GM21529 (cell line): ENCODE measurements at regions not wholly inside any gene's neighbourhood (a gene's known extent, or its start where the extent isn't known, plus 50 kb on each side); places are given as distances from the start of the nearest gene placed in this dataset.
"Not testable (repeated sequence)": the region's sequence is repeated elsewhere in the genome, so short reads cannot be mapped to it uniquely, and the experiment has no call there.

Experiments
- ATAC-seq: cut with Tn5 transposase; IDR thresholded peaks from one replicate; pipeline ENCODE4 v1.9.1; 2021; ENCODE audit not compliant: unreplicated experiment

GRCh38 chr1:214715126-214715525 lies 112.1 kb downstream of the CENPF start:
- ATAC-seq, result no peak

DNA sequence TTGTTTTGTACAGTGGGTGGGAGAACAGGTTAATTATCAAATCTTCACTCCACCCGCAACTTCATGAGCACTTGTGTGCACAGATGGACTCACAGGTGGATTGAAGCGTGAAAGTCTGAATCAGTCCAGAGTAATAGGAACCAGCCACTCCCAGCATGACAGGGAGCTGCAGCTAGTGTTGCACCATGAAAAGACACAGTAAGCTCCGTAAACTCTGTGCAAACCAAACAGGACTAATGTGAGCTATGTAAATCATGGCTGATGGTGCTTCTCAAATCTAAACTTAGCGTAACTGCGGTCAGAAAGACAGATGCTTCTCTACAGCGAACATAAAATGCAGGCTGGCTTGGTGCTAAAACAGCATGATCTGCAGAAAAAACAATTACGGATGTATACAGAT lies 114.4 kb downstream of the CENPF start:
- ATAC-seq, result no peak

DNA sequence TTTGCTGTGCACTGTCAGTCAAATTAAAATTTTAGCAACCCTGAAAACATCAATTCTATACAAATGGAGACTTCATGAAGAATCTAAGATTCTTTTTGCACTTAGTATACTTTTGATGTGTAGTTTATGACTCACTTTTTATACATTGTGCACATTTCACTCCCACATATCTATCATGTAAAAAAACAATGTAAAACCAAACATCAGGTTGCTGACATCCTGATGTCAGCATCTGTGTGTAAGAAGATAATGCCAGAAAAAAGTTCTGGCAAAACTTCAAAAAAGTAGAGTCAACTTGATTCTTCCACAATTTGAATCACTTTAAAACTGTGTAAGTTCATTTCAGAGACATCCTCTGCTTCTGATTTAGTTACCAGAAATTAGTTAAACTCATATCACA lies 115.7 kb downstream of the CENPF start:
- ATAC-seq, result no peak

GRCh38 chr1:214719207-214719606 lies 116.2 kb downstream of the CENPF start:
- ATAC-seq, result no peak

GRCh38 chr1:214720561-214720960 lies 117.6 kb downstream of the CENPF start:
- no peak for ATAC-seq

- ATAC-seq, result no peak
These were observed 124.3 kb downstream of the CENPF start for GRCh38 chr1:214727274-214727673.

DNA sequence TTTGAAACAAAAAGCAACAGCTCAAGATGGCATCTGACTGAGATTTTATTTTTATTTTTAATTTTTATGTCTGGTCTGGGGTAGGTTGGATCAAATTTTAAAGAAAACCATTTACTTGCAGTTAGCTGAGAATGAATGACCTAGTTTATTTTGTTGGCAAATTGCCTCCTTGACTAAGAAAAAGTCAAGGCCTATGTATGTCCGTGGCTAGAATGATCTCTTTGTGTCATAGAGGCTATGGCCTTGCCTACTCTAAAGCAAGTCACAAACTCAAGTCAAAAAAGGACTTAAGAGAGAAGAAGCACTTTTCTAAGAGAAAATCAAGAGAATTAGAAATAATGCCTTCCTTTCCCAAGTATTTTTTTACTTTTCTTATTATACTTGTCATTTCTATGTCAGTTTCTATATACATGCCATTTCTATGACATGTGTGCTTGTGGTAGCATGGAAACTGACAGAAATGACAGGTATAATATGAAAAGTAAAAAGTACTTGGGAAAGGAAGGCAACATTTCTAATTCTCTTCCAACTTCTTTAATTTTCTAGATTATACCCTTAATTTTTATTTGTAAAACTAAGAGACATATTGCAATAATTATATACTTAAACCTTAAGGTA lies 136.7 kb downstream of the CENPF start:
- ATAC-seq, result no peak

GRCh38 chr1:214740471-214740870 lies 137.5 kb downstream of the CENPF start:
- ATAC-seq, result no peak

DNA sequence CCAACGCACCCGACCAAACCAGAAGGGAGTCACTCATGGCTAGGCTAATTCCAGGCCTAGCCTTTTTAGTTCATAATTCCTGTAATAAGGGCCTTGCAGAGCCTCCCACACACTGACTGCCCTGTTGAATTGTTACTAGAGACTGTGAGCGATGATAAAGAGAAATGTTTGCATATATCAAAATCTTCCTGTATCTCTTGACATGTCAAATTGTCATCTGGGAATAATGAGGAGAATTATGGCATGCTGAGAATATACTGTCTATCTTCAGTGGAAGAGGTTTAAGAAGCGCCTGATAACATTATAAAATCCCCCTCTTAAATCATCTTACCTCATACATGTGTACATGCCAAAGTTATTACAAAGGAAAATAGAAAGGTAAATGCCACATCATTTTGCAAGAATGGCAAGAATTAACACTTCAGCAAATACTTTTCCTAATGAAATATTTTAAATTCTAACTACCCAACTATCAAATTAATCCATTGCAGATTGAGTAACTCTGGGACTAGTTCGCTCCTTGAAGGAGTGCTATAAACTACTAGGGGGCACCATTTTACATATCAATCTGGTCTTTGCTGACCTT lies 144.1 kb downstream of the CENPF start:
- no peak for ATAC-seq

DNA sequence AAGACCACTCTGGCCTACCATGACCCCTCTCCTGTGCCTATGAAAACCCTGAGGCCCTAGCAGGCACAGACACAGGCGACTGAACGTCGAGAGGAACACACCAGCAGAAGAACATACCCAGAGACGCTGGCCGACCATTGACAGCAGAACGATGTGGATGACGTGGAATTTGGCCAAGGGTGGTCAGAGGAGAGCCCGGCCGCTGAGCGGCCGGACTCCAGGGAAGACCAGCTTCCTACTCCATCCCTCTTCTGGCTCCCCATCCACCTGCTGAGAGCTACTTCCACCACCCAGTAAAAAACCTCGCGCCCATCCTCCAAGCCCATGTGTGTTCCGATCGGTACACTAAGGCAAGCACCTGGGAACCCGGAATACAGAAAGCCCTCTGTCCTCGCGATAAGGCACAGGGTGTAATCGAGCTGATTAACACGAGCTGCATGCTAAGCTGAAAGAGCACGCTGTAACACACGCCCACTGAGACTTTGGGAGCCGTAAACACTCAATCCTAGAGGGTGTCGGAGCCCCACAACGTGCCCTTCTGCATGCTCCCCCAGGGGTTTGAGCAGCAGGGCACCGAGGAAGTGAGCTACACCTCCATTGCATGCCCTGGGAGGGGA lies 150.3 kb downstream of the CENPF start:
- no peak for ATAC-seq

DNA sequence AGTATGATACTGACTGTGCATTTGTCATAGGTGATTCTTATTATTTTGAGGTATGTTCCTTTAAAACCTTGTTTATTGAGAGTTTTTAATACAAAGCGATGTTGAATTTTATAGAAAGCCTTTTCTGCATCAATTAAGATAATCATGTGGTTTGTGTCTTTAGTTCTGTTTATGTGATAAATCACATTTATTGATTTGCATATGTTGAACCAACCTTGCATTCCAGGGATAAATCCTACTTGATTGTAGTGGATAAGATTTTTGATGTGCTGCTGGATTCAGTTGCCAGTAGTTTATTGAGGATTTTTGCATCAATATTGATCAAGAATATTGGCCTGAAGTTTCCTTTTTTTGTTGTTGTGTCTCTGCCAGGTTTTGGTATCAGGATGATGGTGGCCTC lies 158.0 kb downstream of the CENPF start:
- no peak for ATAC-seq

- no peak for ATAC-seq
These were observed 159.9 kb downstream of the CENPF start for GRCh38 chr1:214762902-214763301.

GRCh38 chr1:214764502-214764901 lies 161.5 kb downstream of the CENPF start:
- no peak for ATAC-seq

DNA sequence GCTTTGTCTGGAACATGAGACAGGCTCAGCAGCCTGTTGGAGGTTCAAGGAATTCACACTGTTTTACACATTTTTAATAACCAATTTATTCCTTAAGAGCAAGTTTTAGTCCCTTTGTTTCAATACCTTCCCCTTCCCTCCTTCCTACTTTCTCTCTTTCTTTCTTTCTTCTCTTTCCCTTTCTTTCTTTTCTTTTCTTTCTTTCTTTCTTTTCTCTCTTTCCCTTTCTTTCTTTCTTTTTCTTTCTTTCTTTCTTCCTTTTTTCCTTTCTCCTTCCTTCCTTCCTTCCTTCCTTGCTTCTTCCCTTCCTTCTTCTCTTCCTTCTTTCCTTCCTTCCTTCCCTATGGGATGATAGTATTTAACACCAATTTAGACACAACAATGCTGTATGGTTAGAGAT lies 164.2 kb downstream of the CENPF start:
- no peak for ATAC-seq

GRCh38 chr1:214769666-214770065 lies 166.7 kb downstream of the CENPF start:
- not testable (repeated sequence) for ATAC-seq

GRCh38 chr1:214777364-214777763 lies 174.4 kb downstream of the CENPF start:
- ATAC-seq, result no peak

DNA sequence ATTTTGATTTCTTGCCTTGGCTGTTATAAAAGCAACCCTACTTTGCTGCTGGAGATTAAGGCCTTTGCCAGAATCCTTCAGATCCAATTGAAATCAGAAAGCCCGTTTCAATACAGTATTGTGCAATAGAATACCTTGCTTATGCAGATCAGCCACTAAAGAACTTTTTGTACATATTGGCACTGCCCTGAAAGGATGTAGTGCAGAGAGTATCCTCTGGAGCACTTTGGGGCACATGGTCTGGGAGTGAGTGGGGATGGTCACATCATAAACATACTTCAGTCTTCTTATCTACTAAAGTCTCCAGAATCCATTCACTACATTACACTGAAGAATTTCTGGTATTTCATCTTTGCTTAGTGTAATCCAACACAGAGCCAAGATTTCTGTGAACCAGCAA lies 189.0 kb downstream of the CENPF start:
- ATAC-seq, result no peak

- ATAC-seq, result no peak
These were observed 189.7 kb downstream of the CENPF start for GRCh38 chr1:214792527-214793186.

DNA sequence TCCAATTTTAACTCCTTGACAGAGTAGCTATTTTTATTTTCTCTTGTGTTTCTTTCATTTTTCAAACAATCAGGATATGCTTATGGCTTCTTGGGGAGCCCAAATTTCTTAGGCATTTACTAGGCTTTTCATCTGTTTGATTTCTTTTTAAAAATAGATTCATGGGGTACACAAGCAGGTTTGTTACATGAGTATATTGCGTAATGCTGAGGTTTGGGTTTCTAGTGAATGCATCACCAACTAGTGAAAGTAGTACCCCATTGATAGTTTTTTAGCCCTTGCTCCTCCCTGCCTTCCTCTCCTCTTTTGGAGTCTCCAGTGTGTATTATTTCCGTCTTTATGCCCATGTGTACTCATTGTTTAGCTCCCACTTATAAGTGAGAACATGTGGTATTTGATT lies 190.7 kb downstream of the CENPF start:
- ATAC-seq, result no peak

DNA sequence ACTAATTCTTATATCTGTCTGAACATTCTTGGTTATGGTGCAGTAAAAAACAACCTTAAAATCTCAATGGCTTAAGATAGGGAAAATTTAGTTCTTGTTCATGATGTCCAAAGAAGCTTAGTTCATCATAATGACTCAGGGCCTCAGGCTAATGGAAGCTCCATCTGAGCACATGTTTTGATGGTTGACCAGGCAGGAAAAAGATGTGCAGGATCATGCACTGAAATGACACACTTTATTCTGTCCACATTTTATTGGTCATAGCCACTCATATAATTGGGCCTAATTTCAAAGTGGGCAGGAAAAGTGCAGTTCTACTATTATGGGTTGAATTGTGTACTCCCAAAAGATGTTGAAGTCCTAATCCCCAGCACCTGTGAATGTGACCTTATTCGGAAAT lies 198.2 kb downstream of the CENPF start:
- ATAC-seq, result no peak

DNA sequence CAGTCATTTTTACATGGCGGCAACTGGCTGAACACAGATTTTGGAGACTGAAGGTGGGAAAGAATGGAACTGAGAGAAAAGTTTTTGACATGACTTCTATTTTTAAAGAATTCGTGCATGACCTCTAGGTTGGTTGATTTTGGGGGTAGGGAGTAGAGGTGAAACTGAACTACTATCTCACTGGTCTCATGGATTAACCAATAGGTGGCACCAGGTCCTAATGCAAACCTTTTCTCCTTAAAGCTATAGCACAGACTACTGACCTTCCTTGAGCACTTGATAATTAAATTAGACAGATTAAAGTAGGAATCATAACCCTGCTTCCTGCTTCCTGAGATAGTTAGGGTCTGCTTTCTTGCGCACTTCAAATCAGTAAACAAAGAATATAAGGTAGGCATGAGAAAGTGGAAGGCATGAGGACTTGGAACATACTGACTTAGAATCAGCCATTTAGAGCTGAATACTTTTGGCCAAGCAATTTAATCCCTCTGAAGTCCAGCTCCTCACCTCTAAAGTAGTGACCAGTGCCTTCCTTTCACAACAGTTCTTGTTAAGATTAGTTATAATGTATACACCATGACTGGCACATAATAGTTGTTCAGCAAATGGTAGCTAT lies 206.0 kb downstream of the CENPF start:
- ATAC-seq, result no peak

DNA sequence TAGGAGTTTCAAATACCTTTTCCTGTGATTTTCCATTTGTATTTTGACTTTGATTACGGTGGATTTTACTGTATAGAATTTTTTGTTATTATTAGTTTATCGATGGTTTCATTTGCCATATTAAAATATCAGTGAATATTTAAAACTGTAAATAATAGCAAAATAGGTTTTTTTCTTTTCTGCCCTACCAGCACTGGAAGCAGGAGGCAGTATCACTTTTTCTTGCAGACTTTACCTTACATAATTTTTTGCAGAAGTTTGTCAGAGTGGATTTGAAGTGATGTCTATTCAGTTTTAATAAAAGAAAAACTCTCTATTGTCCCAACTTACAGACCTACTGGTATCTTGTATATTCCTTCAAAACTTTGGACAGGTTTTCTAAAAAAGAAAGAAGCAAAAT lies 213.6 kb downstream of the CENPF start:
- ATAC-seq, result no peak
